HG03432 (cell line): ENCODE measurements at regions not wholly inside any gene's neighbourhood (a gene's known extent, or its start where the extent isn't known, plus 50 kb on each side); places are given as distances from the start of the nearest gene placed in this dataset.
"Not testable (repeated sequence)": the region's sequence is repeated elsewhere in the genome, so short reads cannot be mapped to it uniquely, and the experiment has no call there.

ENCODE experiments used
- ATAC-seq: cut with Tn5 transposase; IDR thresholded peaks from one replicate; pipeline ENCODE4 v1.9.1; 2021; ENCODE audit warnings: mild to moderate bottlenecking, moderate library complexity; ENCODE audit not compliant: unreplicated experiment

DNA sequence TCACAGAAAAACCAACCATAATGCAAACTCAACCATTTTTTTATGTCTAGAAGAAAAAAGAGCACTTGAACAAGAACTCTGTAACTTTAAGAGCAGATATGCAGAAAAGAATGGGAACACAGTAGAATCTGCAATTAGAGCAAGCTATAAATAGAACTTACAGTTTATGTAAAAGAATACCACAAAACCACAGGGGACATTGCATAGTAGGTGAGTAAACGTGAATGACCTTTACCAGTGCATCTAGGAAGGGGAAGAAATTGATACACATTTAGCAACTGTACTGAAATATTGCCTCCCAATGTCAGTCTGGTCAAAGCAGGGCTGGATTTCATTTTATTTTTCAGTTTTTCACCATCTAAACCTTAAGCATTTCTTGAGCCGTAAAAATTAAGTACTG is 242.2 kb upstream of the EDNRB start:
- peak; percentile 71 for ATAC-seq

DNA sequence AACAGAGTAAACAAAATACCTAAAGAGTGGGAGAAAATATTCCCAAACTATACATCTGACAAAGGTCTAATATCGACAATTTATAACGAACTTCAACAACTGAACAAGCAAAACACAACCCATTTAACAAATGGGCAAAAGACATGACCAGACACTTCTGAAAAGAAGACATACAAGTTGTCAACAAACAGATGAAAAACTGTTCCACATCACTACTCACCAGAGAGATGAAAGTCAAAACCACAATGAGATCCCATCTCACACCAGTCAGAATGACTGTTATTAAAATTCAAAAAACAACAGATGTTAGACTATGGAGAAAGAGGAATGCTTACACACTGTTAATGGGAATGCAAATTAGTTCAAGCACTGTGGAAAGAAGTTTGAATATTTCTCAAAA is 233.8 kb upstream of the EDNRB start:
- no peak for ATAC-seq

DNA sequence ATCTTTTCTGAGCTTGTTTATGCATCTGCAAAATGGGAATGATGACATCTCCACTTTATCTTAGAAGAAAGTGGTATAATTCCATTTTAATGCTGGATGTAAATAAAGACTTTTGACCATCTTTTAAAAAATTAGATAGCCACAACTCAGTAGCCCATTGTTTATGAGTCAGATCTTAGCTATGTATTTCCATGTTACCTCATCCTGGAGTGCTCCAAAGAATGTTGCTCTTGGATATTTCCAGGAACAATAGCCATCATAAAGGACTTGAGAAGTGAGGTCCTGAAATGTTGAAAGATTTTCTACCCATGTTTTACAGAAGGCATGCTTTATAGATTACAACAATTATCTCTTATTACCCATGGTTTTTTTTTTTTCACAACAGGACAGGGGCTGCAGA is 229.3 kb upstream of the EDNRB start:
- ATAC-seq: no peak

DNA sequence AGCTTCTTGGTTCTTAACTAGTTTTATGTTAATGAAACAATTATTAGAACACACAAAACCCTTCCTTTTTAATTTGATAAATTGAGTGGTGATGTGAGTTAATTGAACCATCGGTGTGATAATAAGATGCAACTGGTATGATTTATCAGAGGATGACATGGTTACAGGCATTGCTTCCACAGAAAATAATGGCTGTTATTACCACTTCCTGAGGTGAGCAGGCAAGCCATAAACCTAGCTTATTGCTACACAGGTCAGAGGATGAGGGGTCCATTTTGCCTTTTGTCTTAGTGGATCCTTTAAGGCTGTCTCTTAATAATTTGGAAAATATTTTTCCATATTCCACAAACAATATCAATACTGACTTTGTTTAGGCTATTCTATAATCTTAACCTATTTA is 226.6 kb upstream of the EDNRB start:
- no peak for ATAC-seq

DNA sequence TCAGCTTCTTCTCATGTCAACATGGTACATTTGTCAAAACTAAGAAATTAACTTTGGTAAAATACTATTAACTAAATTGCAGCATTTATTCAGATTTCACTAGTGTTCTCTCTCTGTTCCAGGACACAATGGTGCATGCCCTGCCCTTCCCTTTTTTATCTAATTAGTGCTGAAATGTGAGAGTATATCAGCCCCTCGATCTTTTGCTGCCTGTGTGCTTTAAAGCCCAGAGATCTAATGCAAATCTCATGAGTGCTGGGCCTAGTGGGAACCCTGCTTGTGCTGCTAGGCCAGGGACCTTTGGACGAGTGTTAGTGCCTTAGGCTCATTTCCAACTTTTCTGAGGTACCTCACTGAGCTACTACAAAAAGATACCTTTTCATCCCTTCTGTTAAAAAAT is 221.1 kb upstream of the EDNRB start:
- ATAC-seq: no peak

DNA sequence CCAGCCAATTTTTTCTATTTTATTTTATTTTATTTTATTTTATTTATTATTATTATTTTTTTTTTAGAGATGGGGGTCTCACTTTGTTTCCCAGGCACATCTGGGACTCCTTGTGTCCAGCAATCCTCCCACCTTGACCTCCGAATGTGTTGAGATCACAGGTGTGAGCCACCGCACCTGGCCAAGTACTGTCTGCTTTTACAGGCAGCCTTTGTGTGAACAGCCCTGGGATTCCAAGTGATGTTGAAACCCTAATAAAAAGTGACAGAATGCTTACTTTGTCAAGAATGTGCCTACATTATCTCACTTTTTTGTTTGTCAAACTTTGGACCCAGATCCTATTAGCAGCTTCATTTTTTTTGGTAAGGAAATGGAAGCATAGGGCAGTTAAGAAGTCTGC is 220.1 kb upstream of the EDNRB start:
- ATAC-seq: no peak

DNA sequence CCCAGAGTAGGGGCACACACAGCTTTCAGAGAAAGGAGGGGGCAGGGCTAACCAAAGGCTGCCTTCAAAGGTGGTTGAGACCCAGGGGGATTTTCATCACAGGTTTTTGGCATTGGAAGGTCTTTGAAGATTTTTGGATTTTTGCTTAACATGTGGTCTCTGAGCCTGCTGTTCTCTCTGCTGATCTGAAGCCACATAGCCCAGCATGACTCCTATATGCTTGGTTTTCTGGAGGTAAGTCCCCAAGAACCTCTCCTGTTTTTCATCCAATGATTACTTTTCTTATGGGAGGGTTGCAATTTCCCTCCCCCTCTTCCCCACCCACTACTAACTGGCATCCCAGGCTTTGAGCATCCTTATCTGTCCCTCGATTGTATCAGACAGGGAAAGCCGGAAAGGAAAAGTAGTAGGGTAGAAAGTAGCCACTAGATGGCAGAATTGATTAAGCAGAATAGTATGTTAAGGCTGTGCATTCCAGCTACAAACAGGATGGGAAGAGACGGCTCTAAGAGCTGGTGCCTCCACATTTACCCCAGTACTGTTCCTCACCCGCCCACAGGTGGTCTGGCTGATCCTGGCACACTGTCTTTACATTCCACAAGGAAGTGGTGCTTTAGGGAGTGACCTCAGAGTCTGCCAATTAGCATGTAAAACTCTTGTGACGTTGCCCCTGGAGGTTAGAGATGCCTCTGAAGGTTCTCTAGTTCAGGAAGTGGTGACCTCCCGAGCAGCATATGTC is 218.9 kb upstream of the EDNRB start:
- ATAC-seq: peak; percentile 92

DNA sequence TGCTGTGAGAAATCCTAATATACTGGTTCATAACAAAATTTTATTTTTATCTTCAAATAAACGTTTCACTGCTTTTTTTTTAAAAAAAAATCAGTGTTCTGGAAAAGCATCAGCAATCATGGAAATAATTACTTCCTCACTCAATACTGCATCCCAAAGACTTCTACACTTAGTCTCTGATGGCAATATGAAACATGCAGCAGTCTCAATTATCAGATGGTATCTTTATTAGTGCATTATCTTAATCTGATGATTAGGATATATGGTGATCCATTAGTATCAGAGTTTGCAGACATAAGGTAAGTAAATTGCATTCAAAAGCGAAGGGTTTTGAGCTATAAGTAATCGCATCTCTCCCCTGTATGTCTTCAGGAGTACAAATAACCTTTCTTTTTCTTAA is 218.3 kb upstream of the EDNRB start:
- ATAC-seq: no peak

DNA sequence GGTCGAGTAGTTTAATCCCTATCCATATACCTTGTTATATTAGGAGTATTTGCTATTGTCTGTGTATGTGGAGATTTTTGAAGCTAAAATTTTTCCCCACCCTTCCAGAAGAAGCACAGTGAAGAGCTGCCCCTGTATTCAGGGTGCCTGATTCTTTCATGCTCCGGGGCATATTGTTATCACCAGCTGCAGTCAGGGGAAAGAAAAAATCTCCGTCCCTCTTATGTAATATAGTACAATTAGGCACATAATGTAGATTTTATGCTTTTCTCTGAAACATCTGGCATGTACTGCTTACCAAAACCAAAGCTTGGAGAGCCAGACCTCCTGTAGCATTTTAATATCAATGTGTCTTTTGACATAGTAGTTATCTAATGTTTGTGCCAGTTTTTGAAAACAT is 214.9 kb upstream of the EDNRB start:
- ATAC-seq: no peak

DNA sequence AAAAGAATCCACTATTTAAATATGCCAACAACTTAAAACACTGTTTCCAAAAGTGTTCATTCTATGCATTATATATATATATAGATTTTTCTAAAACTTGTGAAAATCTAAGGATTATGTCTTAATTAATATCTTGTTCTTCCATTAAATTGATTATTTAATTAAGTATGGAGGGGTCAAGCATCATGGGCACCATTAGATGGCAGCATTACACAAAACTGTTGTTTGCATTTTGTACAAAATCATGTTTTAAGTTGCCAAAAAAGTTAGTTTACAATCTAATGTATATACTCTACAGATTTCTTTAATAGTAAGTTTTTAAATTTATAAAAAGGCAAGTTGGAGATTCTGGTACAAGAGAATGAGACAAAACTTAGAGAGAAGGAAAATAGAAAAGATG is 213.2 kb upstream of the EDNRB start:
- ATAC-seq: no peak

DNA sequence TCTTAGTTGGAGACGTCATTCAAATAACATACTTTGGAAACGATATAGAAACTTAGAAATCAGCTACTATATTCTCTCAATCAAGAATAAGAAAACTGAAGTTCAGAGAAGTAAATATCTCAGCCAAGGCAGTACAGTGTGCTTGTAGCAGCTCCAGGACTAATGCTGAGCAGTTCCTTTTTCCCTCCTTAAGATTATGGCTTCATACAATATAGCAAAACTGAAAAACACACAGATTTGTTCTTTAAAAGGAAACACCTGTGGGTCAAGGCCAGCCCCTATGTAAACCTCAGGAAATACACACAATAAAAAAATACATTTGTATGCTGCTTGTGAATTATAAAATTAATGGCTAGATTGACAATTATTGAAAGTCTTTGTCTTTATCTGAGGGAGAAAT is 212.7 kb upstream of the EDNRB start:
- ATAC-seq: no peak

DNA sequence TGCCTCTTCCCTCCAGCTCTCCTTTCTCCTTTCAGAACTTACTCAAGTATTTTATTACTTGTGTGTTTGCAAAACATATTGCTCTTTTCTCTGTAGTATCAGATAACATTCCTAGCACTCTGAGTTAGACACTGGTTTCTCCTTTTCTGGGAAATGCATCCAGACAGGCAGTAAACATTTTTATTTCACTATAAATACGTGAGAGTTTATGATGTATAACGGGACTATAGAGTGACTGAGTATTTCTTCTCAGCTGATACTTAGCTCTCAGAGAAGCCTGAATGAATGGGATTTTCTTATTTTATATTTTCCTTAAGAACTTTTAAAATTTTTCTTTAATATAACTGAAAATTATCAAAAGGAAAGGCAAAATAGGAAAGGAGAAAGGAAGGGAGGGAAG is 211.2 kb upstream of the EDNRB start:
- no peak for ATAC-seq

DNA sequence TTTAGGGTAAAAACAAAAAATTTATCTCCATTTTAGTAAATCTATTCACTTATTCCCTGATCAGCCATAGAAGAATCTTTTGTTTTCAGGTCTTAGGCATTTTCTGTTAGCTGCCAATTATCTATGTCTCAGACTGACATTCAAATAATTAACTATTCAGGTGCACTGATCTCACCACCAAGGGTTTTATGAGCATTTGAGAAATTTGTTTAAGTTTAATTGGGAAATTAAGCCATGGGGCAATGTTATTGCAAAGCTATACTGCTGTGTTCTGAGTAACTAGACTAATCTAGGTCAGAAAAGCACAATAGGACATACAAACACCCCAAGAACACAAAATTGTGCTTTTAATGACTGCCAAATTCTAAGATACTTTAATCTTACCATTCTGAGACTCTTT is 210.7 kb upstream of the EDNRB start:
- ATAC-seq: no peak

DNA sequence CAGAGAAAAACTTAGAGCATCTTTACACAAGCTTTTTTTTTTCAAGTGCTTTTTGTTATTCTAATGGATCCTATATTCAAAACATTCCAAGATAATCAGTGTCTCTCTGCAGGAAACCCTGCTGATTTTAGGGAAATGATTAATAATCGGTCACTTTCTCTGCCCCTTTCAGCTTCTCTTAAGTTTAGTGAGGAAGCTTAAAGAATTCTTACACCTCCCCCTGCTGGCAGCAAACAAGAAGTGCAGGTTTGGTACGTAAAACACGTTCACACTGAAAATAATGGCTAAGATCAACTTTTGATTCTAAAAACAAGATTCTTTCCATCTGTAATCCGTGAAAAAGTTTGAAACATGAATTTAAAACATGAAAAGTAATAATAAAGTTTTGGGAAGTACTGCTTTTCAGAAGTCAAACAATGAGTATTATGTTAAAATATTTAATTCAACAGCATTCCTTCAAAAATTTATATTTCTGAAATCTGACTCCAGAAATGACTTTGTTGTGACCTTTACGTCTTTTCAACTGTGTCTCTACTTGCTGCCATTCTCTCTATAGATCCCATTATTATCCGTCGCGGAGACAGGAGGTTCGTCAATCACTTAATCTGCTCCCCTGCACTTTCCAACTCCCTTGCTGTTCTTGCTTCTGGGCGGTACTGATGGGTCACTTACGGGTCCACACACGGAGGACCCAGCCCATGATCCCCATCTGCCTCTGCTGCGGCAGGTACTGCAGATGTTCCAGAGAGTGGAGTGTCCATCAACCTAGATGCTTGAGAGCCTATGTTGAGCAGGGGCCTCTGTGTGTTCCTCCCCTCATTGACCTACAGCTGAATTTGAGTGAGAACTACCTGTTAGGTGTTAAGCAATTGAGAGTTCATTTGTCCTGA is 203.1 kb upstream of the EDNRB start:
- ATAC-seq: peak; percentile 70

DNA sequence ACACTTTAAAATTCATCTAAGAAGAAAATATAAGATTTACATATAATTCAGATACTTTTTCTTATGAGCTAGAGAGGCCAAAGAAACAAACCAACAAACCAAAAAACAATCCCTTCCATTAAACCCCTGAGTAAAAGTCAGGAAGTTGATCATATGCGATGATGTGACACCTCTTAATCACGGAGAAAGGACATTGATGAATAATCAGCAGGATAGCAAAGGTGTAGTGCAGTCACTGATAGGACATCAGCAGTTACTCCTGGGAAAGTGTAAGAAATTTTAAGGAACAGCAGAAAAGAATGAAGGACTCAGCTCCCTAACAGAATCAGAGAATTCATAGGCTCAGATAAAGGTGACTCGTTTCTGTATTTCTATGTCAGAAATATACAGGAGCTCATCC is 202.4 kb upstream of the EDNRB start:
- ATAC-seq: no peak

DNA sequence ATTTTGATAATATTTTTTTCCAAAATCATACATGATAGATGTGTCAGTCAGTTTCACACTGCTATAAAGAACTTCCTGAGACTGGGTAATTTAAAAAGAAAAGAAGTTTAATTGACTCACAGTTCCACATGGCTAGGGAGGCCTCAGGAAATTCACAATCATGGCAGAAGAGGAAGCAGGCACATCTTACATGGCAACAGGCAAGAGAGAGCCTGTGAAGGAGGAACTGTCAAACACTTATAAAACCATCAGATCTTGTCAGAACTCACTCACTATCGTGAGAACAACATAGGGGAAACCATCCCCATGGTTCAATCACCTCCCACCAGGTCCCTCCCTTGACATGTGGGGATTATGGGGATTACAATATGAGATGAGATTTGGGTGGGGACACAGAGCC is 201.5 kb upstream of the EDNRB start:
- not testable (repeated sequence) for ATAC-seq

DNA sequence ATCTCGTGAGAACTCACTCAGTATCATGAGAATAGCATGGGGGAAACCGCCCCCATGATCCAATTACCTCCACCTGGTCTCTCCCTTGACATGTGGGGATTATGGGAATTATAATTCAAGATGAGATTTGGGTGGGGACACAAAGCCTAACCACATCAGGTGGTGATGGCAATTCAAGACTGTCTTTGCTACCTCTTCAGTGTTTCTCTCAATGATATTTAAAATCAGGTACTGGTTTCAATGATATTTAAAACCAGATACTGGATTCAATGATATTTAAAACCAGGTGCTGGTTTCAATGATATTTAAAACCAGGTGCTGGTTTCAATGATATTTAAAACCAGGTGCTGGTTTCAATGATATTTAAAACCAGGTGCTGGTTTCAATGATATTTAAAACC is 198.4 kb upstream of the EDNRB start:
- peak; percentile 37 for ATAC-seq

DNA sequence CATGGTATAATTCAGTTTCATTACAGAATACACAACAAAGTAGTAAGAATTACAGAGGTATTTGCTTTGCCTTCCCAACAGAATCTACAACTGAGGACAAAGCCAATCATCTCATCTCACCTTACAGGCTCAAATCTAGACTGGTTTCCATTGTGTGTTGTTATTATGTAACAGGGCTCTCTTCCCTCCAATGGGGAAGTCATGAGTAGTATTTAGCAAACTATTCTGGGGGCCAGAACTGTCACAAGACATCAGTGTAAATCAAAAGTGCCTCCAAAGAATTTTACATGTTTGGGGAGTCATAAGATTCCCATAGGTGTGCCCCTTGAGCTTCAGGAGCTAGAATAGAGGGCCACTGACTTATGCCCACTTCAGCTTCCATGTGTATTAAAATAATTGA is 187.0 kb upstream of the EDNRB start:
- no peak for ATAC-seq

DNA sequence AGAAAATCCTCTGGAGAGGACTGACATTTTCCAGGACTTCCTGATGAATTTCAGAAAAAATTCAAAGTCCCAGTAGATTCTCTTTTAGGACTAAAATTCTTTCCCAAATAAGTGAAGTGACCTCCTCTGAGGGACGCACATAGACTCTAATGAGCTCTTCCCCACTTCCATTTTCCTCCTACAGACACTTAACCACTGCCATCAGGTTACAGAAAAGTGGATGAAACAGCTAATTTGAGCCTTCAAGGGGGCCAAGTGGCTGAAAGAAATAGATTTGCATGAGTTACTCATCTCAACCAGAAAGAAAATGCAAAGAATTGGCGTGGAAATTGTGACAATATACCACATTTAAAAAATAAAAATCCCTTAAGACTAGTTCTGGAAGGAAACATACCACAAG is 185.3 kb upstream of the EDNRB start:
- no peak for ATAC-seq

DNA sequence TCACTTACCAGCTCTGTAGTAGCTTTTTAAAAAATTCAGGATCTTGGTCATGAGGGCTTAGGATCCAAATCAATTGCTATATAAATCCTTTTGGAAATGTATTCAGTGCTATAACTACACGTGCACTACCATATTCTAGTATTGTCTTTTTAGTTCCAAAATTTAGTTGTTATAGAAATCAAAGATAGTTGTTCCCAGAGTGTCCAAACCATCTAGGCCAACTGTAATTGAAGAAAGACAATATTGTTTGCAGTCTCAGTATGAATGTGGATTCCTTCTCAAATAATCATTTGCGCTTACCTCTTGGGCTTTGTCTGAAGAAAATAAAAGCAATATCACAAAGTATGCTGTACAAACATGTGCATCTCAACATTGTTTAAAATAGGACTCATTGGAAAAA is 184.1 kb upstream of the EDNRB start:
- ATAC-seq: no peak

DNA sequence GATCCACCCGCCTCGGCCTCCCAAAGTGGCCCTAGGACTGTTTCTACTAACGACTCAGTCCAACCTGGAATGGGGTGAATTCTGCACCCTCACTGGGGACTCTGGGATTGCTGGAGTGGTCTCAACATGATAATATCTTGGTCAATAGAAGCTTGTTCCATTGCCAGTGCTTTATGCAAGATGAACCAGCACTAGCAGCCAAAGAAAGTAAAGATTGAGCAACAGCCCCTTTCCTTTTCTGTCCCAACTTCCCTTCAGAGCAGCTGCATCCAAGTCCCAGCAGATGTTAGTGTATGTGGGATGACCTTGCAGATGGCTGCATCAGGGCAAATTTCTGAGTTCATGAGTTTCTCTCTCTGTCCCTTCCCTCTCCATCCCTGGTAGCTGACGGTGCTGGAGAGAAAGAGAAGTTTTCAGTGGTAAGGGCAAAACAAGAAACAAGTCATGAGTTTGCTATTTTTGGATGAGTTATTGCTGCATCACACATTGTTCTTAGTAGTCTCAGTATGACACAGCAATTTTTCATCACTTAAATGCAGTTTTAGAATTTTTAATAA is 183.6 kb upstream of the EDNRB start:
- peak; percentile 77 for ATAC-seq

DNA sequence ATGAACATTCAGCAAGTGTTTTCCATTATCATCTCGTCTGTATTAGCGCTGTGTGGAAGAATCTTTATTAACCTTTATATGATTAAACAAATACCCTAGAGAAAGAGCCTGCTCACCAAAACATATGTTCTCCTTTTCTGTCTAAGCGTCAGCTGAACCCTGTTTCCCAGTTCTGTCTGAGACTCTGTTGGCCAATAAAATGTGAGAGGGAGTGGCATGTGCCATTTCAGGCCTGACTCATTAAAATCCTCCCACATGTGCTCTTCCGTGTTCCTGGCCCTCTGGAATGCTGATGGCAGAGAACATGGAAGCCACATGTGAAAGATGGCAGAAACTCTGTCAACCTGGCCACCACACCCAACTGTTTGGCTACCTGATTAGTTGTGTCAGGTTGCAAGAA is 181.9 kb upstream of the EDNRB start:
- ATAC-seq: no peak
